Tibial nerve (tissue), 4 donors: ENCODE measurements at regions not wholly inside any gene's neighbourhood (a gene's known extent, or its start where the extent isn't known, plus 50 kb on each side); places are given as distances from the start of the nearest gene placed in this dataset.

Experiments
- CTCF ChIP-seq, 5 experiments: fragments of 200-600 bp in 3 of 5; fragments of 450-650 bp in 2 of 5; sonication (generic) in 3 of 5; IDR thresholded peaks; one replicate each; pipeline ENCODE4 v1.5.1; 2016 to 2019; ENCODE audit warnings: antibody characterized with exemption in 5 of 5, mild to moderate bottlenecking in 3 of 5, moderate library complexity in 2 of 5
- EP300 ChIP-seq, 2 donors: sonication (generic); formaldehyde crosslinking; IDR thresholded peaks; one replicate each; pipeline ENCODE4 v1.6.1; 2017; ENCODE audit warnings: antibody characterized with exemption in 2 of 2, mild to moderate bottlenecking in 1 of 2
- POLR2A ChIP-seq, 2 donors: fragments of 450-650 bp; IDR thresholded peaks; one replicate each; pipeline ENCODE4 v1.6.1; 2017; ENCODE audit warnings: antibody characterized with exemption in 2 of 2, mild to moderate bottlenecking in 2 of 2, moderate library complexity in 2 of 2

GRCh38 chr6:80463197-80463596 is 356.7 kb downstream of the BCKDHB start:
- no peak for TF ChIP-seq CTCF (IDR thresholded peaks at IDR 0.05)
- TF ChIP-seq POLR2A (IDR thresholded peaks at IDR 0.05) = no peak
- TF ChIP-seq EP300 (IDR thresholded peaks at IDR 0.05) = no peak
